ENCODE measurements at regions not wholly inside any gene's neighbourhood (a gene's known extent, or its start where the extent isn't known, plus 50 kb on each side); places are given as distances from the start of the nearest gene placed in this dataset.

GRCh38 chr6:90403489-90404381, 107.1 kb upstream of the BACH2 start:
- no peak for DNase-seq
- ChIA-PET POLR2A (interaction anchor here (0.6 kb wide), 1 partner anchor 113 kb away, joined by 8 read pairs; no protein-coding TSS in a partner anchor), CTCF (interaction anchor here (1.8 kb wide), 1 partner anchor 460 kb away, joined by 4 read pairs; no protein-coding TSS in a partner anchor)
- H3K27ac Mint-ChIP-seq, result no peak overlapping the region
- H3K9me3 Mint-ChIP-seq, result no peaks in the 10 kb centered on the region
- no peak for ATAC-seq (ENCODE audit: low read depth)
- H3K4me3 Mint-ChIP-seq, result no peak overlapping the region
- no peak for TF ChIP-seq CTCF (IDR thresholded peaks at IDR 0.05)
- intact Hi-C loops (cut with micrococcal nuclease), result no loop called here
- peaks cover 3% of the 10 kb centered on the region for H3K27me3 Mint-ChIP-seq
- H3K36me3 Mint-ChIP-seq (ENCODE audit: low read depth), result no peaks in the 10 kb centered on the region
- H3K4me1 Mint-ChIP-seq, result peaks cover 16% of the 10 kb centered on the region

- ChIA-PET POLR2A (interaction anchor here (0.9 kb wide), 1 partner anchor 48 kb away, joined by 4 read pairs; no protein-coding TSS in a partner anchor), CTCF (interaction anchor here (0.7 to 1.8 kb wide), 3 partner anchors 9 to 459 kb away, joined by 3 to 5 read pairs (median 4); no protein-coding TSS in a partner anchor)
- Mint-ChIP-seq H3K4me3 (no peak overlapping the region), H3K36me3 (ENCODE audit: low read depth) (no peaks in the 10 kb centered on the region), H3K27me3 (peaks cover 3% of the 10 kb centered on the region), H3K9me3 (no peaks in the 10 kb centered on the region), H3K4me1 (peaks cover 26% of the 10 kb centered on the region), H3K27ac (no peak overlapping the region)
- DNase-seq (no peak), ATAC-seq (ENCODE audit: low read depth) (no peak)
- intact Hi-C loops (cut with micrococcal nuclease), result no loop called here
- no peak for TF ChIP-seq CTCF (IDR thresholded peaks at IDR 0.05)
Measured at GRCh38 chr6:90402831-90403192, 106.2 kb upstream of the BACH2 start.

- POLR2A ChIA-PET, result interaction anchor here (0.6 to 0.9 kb wide), 2 partner anchors 14 to 48 kb away, joined by 3 to 4 read pairs; no protein-coding TSS in a partner anchor
- DNase-seq (no peak), ATAC-seq (ENCODE audit: low read depth) (no peak)
- H3K4me3 Mint-ChIP-seq, result no peak overlapping the region
- CTCF ChIA-PET, result interaction anchor here (0.7 to 1.8 kb wide), 3 partner anchors 9 to 458 kb away, joined by 3 to 5 read pairs (median 4); no protein-coding TSS in a partner anchor
- TF ChIP-seq CTCF (IDR thresholded peaks at IDR 0.05), result no peak
- H3K36me3 Mint-ChIP-seq (ENCODE audit: low read depth), result no peaks in the 10 kb centered on the region
- H3K9me3 Mint-ChIP-seq, result no peaks in the 10 kb centered on the region
- no peak overlapping the region for H3K27ac Mint-ChIP-seq
- H3K27me3 Mint-ChIP-seq, result peaks cover 3% of the 10 kb centered on the region
- H3K4me1 Mint-ChIP-seq, result peaks cover 32% of the 10 kb centered on the region
- intact Hi-C loops (cut with micrococcal nuclease), result no loop called here
Measured at GRCh38 chr6:90401933-90402830, 105.5 kb upstream of the BACH2 start.

GRCh38 chr6:90399970-90400369, 103.3 kb upstream of the BACH2 start:
- DNase-seq (no peak), ATAC-seq (ENCODE audit: low read depth) (no peak)
- CTCF ChIA-PET, result interaction anchor here (1.6 kb wide), 1 partner anchor 460 kb away, joined by 5 read pairs; no protein-coding TSS in a partner anchor
- Mint-ChIP-seq H3K4me1 (peaks cover 32% of the 10 kb centered on the region), H3K4me3 (no peak overlapping the region), H3K36me3 (ENCODE audit: low read depth) (no peaks in the 10 kb centered on the region), H3K27me3 (no peaks in the 10 kb centered on the region), H3K27ac (no peak overlapping the region), H3K9me3 (no peaks in the 10 kb centered on the region)
- POLR2A ChIA-PET, result no interaction called here
- no peak for TF ChIP-seq CTCF (IDR thresholded peaks at IDR 0.05)
- intact Hi-C loops (cut with micrococcal nuclease), result no loop called here

Data from activated B cell treated with CpG ODN at 0.5 μM for 24 hours (primary cell).